ENCODE measurements at regions not wholly inside any gene's neighbourhood (a gene's known extent, or its start where the extent isn't known, plus 50 kb on each side); places are given as distances from the start of the nearest gene placed in this dataset.

- 84 to 98% methylated on average over 6 of the region's 9 CpGs for WGBS, 2 experiments (ENCODE audit: insufficient coverage in 2 of 2)
- Histone ChIP-seq H3K36me3 (ENCODE audit: control insufficient read depth, insufficient read depth, low read length) (no peaks in the 10 kb centered on the region), H3K4me3 (ENCODE audit: extremely low read depth, insufficient read depth, low read length, poor library complexity, severe bottlenecking) (no peak overlapping the region), H3K9me3 (ENCODE audit: control insufficient read depth, low read length) (no peaks in the 10 kb centered on the region), H3K4me1 (ENCODE audit: control insufficient read depth, insufficient read depth, low read length, poor library complexity, severe bottlenecking) (no peaks in the 10 kb centered on the region), H3K27ac (ENCODE audit: low read depth, low read length, severe bottlenecking) (no peak overlapping the region)
These were observed 56.0 kb upstream of the HAND2 start for GRCh38 chr4:173585876-173586572.

- WGBS, 2 experiments (ENCODE audit: insufficient coverage in 2 of 2): 94 to 96% methylated on average over 2 to 4 of the region's 4 CpGs
- H3K27ac ChIP-seq (ENCODE audit: low read depth, low read length, severe bottlenecking): no peak overlapping the region
- no peaks in the 10 kb centered on the region for H3K9me3 ChIP-seq (ENCODE audit: control insufficient read depth, low read length)
These were observed 54.5 kb upstream of the HAND2 start for GRCh38 chr4:173584506-173584905.

More at GRCh38 chr4:173584506-173584905, 54.5 kb upstream of the HAND2 start:
- Histone ChIP-seq H3K4me3 (ENCODE audit: extremely low read depth, insufficient read depth, low read length, poor library complexity, severe bottlenecking) (no peak overlapping the region), H3K36me3 (ENCODE audit: control insufficient read depth, insufficient read depth, low read length) (no peaks in the 10 kb centered on the region), H3K4me1 (ENCODE audit: control insufficient read depth, insufficient read depth, low read length, poor library complexity, severe bottlenecking) (no peaks in the 10 kb centered on the region)

Data from mesodermal cell (in vitro differentiated cells).